CD4-positive, alpha-beta T cell (primary cell): ENCODE measurements at regions not wholly inside any gene's neighbourhood (a gene's known extent, or its start where the extent isn't known, plus 50 kb on each side); places are given as distances from the start of the nearest gene placed in this dataset.

Experiments used
- ATAC-seq: fragments of 200-7000 bp; cut with Tn5 transposase; one replicate; pipeline ENCODE4 v1.10.0; 2022; ENCODE audit warnings: mild to moderate bottlenecking; ENCODE audit not compliant: poor library complexity
- CTCF ChIA-PET: fragments of 350-600 bp; sonication (Branson Sonifier 250); formaldehyde crosslinking; loops from one replicate; lab custom pipeline; 2021; ENCODE audit warnings: antibody characterized with exemption, inconsistent platforms; lab: Charles Lee
- POLR2A ChIA-PET: fragments of 350-600 bp; sonication (Branson Sonifier 250); formaldehyde crosslinking; loops from one replicate; lab custom pipeline; 2021; ENCODE audit warnings: antibody characterized with exemption, inconsistent platforms; lab: Charles Lee
- DNase-seq, 14 experiments: peaks; one replicate each; pipeline ENCODE4 v3.0.0-alpha.2; 2013 to 2020; ENCODE audit warnings: mixed read lengths in 2 of 14
- H3K27ac ChIP-seq, 2 donors: one replicate each; pipeline versions ENCODE4 v1.5.1 to v1.7.0; 2013; ENCODE audit warnings: low read length in 2 of 2, low read depth in 1 of 2, mild to moderate bottlenecking in 1 of 2
- H3K27me3 ChIP-seq, 2 experiments: 1 replicate in 1 of 2; 2 replicates in 1 of 2; pipeline versions ENCODE4 v1.6.1 to v1.7.0; 2013; ENCODE audit warnings: low read length in 2 of 2, control low read depth in 1 of 2, mild to moderate bottlenecking in 1 of 2, moderate library complexity in 1 of 2; ENCODE audit not compliant: insufficient read depth in 2 of 2, control insufficient read depth in 1 of 2
- H3K36me3 ChIP-seq: one replicate; pipeline ENCODE4 v1.6.1; 2013; ENCODE audit warnings: low read length, control low read depth; ENCODE audit not compliant: insufficient read depth
- H3K4me1 ChIP-seq: one replicate; pipeline ENCODE4 v1.6.1; 2013; ENCODE audit warnings: low read length, control low read depth; ENCODE audit not compliant: insufficient read depth
- H3K4me3 ChIP-seq: one replicate; pipeline ENCODE4 v1.5.1; 2013; ENCODE audit warnings: mild to moderate bottlenecking, low read length, moderate library complexity
- H3K9me3 ChIP-seq, 2 experiments: 1 replicate in 1 of 2; 2 replicates in 1 of 2; pipeline versions ENCODE4 v1.6.1 to v1.7.0; 2013; ENCODE audit warnings: low read length in 2 of 2, mild to moderate bottlenecking in 2 of 2, control low read depth in 1 of 2, moderate library complexity in 1 of 2; ENCODE audit not compliant: control insufficient read depth in 1 of 2, insufficient read depth in 1 of 2
- H3K27ac Mint-ChIP-seq: one replicate; pipeline ENCODE4 v1.8.0; 2020; ENCODE audit warnings: mixed read lengths
- H3K27me3 Mint-ChIP-seq: one replicate; pipeline ENCODE4 v1.8.0; 2021; ENCODE audit warnings: mixed read lengths
- H3K36me3 Mint-ChIP-seq: one replicate; pipeline ENCODE4 v1.8.0; 2021; ENCODE audit warnings: low read depth, mixed read lengths
- H3K4me1 Mint-ChIP-seq: one replicate; pipeline ENCODE4 v1.8.0; 2021; ENCODE audit warnings: low read depth, mixed read lengths
- H3K4me3 Mint-ChIP-seq: one replicate; pipeline ENCODE4 v1.8.0; 2020; ENCODE audit warnings: mild to moderate bottlenecking, mixed read lengths
- H3K9me3 Mint-ChIP-seq: one replicate; pipeline ENCODE4 v1.8.0; 2020; ENCODE audit warnings: mixed read lengths
- CTCF ChIP-seq: fragments of 200-600 bp; IDR thresholded peaks from one replicate; pipeline ENCODE4 v1.8.0; 2022; ENCODE audit warnings: antibody characterized with exemption, mild to moderate bottlenecking
- intact Hi-C, 2 experiments: fragments of 100-400 bp; cut with DNase I in 1 of 2; cut with micrococcal nuclease in 1 of 2; formaldehyde crosslinking; loops; one replicate each; pipeline versions ENCODE4 v1.15.1 to v1.9.0; 2023 to 2025; cut with DNase I, micrococcal nuclease

GRCh38 chr4:169906821-169907220 lies 119.4 kb downstream of the MFAP3L start:
- Mint-ChIP-seq H3K9me3 (no peaks in the 10 kb centered on the region), H3K4me1 (no peaks in the 10 kb centered on the region), H3K36me3 (no peaks in the 10 kb centered on the region), H3K27ac (no peak overlapping the region), H3K27me3 (peaks cover 6% of the 10 kb centered on the region), H3K4me3 (no peak overlapping the region)
- POLR2A ChIA-PET, result no interaction called here
- Histone ChIP-seq H3K27ac (no peak overlapping the region), H3K9me3 (no peaks in the 10 kb centered on the region), H3K4me3 (no peak overlapping the region), H3K27me3 (no peaks in the 10 kb centered on the region), H3K36me3 (no peaks in the 10 kb centered on the region), H3K4me1 (no peaks in the 10 kb centered on the region)
- no peak for DNase-seq
- intact Hi-C loops, result no loop called here
- no peak for ATAC-seq
- CTCF ChIA-PET, result no interaction called here
- TF ChIP-seq CTCF, result no peak

GRCh38 chr4:169906104-169906503 lies 120.1 kb downstream of the MFAP3L start:
- ChIA-PET POLR2A (no interaction called here), CTCF (no interaction called here)
- intact Hi-C loops, result no loop called here
- H3K36me3 Mint-ChIP-seq, result no peaks in the 10 kb centered on the region
- no peaks in the 10 kb centered on the region for H3K4me1 ChIP-seq
- no peaks in the 10 kb centered on the region for H3K4me1 Mint-ChIP-seq
- no peaks in the 10 kb centered on the region for H3K9me3 ChIP-seq
- ATAC-seq, result no peak
- H3K36me3 ChIP-seq, result no peaks in the 10 kb centered on the region
- no peak overlapping the region for H3K4me3 ChIP-seq
- H3K27ac ChIP-seq, result no peak overlapping the region
- DNase-seq, result no peak
- H3K27ac Mint-ChIP-seq, result no peak overlapping the region
- TF ChIP-seq CTCF, result no peak
- no peaks in the 10 kb centered on the region for H3K9me3 Mint-ChIP-seq
- H3K27me3 ChIP-seq, result no peaks in the 10 kb centered on the region
- H3K27me3 Mint-ChIP-seq, result peaks cover 6% of the 10 kb centered on the region
- H3K4me3 Mint-ChIP-seq, result no peak overlapping the region

- no peak for ATAC-seq
- Histone ChIP-seq H3K36me3 (no peaks in the 10 kb centered on the region), H3K9me3 (no peaks in the 10 kb centered on the region), H3K27me3 (no peaks in the 10 kb centered on the region), H3K4me1 (no peaks in the 10 kb centered on the region), H3K4me3 (no peak overlapping the region), H3K27ac (no peak overlapping the region)
- DNase-seq, result no peak
- Mint-ChIP-seq H3K4me1 (no peaks in the 10 kb centered on the region), H3K4me3 (no peak overlapping the region), H3K36me3 (no peaks in the 10 kb centered on the region), H3K27ac (no peak overlapping the region), H3K9me3 (no peaks in the 10 kb centered on the region), H3K27me3 (peaks cover 10% of the 10 kb centered on the region)
- ChIA-PET CTCF (no interaction called here), POLR2A (no interaction called here)
- intact Hi-C loops, result no loop called here
- TF ChIP-seq CTCF, result no peak
Measured at GRCh38 chr4:169902658-169903345, 123.4 kb downstream of the MFAP3L start.
